Skin of body (tissue), 1 donor: ENCODE measurements at regions not wholly inside any gene's neighbourhood (a gene's known extent, or its start where the extent isn't known, plus 50 kb on each side); places are given as distances from the start of the nearest gene placed in this dataset.

Source experiments
- DNase-seq: peaks from one replicate; lab custom pipeline; 2025; lab: John Stamatoyannopoulos, UW

DNA sequence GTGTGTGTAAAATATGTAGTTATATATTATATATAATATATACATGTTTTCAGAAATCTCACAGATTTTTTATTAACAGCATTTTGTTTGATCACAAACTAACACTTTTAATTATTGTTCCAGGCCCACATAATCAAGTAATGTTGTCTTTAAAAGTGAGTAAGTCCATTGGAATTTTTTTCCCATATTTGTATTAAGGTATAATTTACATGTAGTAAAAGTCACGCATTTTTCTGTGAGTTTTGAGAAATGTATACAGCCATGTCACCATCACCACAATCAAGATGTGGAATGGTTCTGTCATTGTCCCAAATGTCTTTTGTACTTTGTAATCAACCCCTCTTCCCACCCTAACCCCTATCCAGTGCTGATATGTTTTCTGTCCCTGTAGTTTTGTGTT, 120.0 kb upstream of the RFC3 start:
- DNase-seq: no peak

DNA sequence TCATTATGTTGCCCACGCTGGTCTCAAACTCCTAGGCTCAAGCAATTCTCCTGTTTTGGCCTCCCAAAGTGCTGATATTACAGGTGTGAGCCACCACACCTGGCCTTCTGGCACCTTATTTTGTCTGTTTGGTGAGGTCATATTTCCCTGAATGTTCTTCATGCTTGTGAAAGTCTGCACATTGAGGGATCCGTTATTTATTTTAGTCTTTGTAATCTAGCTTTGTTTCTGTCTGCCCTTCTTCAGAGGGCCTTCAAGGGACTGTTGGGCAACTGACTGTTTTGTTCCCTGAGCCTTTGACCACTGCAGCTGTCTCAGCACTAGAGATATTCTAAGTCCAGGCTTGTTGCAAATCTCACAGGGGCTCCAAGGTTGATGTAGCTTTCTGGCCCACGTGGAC, 110.5 kb upstream of the RFC3 start:
- no peak for DNase-seq

DNA sequence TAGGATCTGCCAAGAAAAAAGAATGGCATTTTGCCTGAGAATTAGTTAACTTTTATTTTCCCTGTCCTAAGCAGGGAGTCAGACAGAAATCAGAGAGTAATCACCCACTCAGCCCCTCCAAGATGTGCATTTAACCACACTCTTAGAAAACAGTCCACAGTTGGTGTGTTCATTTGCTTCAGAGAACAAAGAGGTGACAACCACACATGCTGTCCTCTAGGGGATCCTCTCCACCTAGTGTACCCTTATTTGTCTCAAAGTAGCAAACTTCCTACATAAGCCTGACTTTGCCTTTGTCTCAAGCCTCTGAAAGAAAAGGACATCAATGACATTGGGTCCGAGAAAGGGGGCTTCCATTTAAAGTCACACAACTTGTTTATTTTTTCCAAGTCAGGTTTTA, 107.0 kb upstream of the RFC3 start:
- no peak for DNase-seq

DNA sequence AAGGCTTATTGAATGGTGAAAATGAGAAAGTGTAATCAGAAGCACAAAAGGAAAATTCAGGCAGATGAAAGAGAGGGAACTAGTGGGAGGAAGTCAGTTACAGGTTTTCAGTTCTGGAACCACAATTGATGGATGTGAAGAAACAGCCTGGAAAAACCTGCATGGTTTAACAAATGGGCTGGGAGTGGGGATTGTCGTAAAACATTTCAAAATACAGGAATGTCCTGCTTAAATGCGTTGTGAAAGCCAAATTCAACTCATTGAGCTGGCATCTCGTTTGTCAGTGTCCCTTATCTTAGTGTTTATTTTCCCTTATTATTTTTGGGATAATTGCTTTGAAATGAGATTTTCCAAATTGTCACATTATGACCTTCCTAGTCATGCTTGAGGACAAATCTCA, 106.5 kb upstream of the RFC3 start:
- DNase-seq: no peak

DNA sequence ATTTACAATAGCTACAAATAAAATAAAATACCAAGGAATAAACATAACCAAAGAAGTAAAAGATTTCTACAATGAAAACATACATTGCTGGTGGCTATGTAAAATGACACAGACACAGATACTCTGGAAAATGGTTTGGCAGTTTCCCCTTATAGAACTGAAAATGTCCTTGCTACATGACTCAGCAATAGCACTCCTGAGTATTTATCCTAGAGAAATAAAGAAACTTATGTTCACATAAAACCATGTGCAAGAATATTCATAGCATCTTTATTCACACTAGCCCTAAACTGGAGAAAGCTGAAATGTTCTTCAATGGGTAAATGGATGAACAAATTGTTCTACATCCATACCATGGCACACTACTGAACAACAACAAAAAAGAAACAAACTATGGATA, 100.2 kb upstream of the RFC3 start:
- DNase-seq: no peak

DNA sequence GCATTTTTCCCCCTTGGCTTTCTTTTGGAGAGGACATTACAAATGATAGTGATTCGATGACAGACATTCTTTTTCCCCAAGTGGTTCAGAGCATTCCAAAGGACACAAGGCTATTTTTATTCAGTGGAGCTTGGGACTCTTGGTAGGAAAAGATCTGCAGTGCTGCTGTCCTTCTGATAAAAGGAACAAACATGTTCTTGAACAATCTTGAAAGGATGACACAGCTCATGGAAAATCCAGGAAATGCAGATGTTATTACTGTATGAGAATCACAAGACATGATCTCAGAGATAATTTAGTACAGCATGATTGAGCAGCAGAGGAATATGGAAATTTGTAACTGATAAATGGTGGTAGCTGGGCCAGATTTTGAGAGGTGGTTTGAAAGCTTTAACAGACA, 96.2 kb upstream of the RFC3 start:
- peak; percentile 92 for DNase-seq

DNA sequence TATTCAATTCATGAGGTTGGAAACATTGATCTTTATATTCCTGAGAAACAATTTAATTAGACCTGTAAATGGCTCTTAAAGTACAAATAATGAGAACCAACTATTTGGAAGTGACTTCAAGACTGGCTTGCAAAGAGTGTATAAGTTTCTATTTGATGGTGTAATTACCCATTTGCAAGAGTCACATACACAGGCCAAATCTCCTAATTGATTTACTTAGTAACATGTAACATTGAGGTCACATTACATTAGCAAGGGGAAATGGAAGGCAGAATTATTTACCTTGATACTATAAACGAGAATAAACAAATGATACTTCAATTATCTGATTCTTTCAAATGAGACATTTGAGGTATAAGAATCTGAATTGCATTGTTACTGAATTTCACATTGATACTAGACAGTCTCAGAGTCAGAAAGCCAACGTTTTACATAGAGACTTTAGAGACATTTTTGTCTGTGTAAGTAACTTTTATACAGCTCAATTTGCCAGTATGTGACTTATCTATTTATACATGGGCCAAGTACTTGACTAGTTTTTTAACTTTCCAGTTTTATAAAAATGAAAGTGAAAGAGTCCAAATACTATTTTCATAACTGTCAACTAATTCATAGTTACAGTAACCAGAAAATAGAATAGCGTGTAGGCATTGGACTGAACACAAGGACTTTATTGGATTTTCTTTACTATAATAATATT, 95.6 kb upstream of the RFC3 start:
- peak; percentile 55 for DNase-seq

DNA sequence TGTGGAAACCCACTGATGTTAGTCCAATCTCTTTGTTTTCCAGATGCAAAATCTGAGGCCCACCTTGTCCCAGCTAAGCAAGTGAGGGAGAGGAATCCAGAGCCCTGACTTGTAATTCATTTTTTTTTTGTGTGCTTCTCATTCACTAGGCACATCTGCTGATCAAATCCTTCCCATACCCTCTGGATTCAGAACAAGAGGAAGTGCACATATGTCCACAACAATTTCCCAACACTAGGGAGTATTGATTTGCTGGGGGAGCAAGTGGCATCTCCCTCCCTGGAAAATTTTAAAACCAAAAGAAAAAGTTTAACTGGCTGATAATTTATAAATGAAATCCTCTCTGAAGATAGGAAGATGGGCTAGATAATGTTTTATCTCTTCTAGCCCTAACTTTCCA, 94.6 kb upstream of the RFC3 start:
- peak; percentile 53 for DNase-seq

DNA sequence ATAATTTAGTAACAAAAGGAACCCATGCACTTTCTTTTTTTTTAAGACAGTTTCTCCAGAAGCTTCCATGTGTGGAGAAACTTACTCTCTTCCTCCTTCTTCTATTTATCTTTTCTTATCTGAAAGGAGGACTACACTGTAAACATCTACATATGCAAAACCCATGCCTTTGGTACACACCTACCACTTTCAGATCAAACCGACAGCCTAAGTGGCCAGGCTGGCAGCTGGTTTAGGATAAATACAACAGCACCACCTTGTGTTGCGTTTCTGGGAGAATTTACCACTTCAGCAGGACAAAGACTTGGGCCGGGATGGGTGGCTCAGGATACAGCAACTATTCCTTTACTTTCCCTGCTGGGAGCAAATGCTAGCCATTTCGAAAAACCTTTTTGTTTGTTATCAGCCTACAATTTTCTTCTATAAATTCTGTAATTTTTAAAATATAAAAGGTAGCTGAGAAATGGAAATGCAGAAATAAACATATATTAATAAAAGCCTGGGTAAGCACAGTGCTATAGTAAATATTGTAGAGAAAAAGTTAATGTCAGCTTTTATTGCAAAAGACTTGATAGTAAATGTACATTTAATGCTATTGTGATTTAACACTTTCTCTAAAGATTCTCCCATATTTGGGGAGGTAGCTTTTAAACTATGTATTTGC, 94.0 kb upstream of the RFC3 start:
- peak; percentile 80 for DNase-seq

DNA sequence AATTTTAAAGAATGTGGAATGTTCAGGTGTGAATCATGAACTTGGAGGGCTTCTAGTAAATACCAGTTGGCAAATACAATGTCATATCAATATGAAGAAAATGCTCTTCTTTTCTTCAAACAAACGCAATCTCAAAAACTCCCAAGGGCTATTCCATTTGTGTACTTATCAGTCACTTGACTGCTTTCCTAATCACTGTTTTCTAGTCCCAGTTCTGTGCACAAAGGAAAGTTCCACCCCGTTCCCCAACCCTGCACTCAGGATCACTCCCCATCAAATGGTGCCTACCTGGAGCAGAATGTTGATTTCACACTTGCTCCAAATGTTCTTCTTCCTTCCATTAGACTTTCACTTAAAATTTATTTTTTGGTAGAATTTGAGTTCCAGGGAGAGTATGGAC, 92.6 kb upstream of the RFC3 start:
- DNase-seq: no peak

DNA sequence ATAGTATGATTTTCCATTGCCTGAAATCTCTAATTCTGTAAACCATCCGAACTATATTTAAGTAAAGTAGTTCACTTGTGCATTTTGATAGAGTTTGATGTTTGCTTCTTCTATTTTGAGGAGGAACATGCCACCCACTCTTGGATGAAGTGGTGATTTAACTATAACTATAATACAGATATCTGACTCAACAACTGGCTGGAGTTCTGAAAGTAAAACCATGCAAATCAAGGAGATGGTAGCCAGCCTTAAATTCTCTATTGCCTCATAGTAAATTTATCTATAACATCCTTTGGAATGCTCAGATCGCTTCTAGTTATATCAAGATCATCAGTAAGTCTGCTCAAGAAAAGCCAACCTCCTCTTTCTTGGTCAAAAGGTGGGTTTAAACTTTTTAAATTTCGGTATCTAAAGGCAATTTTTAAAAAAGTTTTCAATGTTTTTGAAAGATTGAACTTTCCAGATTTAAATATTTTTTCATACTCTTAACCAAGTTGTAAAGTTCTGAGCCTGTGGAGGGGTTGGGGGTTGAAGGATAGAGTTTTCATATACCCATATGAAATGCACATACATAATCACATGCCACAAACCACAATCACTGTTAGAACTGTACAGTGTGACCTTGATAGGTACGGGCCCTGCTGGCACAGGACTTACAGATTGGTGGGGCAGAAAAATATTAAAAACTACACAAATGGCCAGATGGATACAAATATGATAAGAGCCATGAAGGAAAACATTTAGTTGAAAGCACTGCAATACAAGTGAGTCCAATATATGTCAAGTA, 90.5 kb upstream of the RFC3 start:
- DNase-seq: no peak

DNA sequence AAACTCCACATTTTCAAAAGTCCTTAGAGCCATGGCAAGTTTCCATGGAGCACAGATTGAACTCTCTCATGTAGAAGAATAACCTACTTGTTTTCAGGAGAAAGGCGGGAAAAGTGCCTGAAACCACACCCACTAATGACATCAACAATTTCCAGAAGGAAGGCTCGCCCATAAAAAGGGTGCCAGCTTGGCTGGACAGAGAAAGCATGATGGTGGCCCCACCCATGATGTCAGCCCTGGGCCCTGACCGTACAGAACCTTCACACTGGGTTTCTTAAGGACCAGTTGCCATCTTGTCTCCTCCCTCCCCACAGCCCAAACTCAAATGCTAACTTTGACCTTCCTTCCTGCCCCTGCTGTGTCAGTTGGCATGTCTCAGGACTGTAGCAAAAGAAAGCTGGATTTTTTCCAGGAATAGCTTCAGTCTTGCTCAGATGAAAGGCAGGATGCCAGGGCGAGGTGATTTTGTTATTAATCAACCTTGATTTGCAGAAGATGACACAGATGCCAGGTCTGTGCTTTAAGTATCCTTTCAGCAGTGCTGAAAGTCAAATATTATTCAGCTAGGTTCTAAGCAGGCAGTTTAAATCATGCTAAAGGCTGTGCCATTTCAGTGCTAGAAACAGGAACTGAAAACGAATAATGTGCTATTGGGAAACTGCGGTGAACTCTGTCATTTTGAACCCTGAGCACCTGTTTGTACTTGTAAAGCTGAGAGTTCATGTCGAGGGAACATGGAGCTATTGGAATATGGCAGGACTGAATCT, 89.5 kb upstream of the RFC3 start:
- no peak for DNase-seq

DNA sequence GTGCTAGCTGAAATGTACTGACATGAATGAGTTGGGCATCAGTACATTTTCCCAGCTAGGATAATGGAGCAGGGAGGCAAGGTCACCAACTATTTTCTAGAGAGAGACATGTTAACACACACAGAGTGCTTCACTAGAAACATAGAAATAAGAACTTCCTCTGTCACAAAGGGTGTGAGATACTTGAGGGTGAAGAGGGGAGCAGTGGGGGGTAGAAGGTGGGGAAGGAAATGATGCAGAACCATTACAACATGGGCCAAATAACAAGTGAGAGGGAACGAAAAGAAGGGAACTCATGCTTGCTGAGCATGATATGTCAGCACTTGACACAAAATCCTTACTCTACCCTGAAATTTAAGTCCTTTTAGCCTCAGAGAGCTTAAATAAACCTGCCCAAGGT, 87.8 kb upstream of the RFC3 start:
- DNase-seq: no peak

DNA sequence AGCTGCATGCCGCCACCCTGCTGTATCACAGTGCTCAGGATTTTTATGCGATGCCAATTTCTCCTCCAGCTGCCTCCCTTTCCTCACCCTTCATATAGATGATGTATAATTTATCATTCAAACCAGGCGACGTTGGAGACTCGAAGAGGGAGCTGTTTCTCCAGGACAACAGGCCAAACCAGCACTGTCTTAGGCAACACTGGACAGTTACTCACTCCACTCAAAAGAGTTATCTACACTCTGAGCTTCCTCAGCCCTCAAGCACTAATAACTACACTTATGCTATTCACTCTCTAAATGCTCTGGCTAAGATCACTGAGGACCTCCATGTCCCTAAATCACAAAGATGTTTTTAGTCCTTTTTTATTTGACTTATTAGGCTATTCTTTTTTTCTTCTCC, 87.3 kb upstream of the RFC3 start:
- DNase-seq: no peak

DNA sequence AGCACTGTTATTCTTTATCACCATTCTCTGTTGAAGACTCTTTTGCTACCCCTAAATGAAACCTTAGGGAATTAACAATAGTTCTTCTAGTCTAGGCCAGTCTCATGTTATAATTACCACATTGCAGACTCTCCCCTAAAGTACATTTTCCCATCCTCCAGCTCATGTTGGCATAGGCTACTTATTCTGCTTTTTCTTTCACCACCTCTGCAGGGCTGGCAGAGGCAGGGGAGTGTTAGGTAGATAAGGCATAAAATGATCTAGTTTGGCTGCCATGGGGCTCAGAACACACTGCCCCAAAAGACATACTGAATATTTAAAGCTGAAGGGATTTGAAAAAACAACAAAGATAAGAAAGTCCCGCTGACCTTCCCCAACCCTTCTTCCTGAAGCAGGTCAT, 82.7 kb upstream of the RFC3 start:
- no peak for DNase-seq

DNA sequence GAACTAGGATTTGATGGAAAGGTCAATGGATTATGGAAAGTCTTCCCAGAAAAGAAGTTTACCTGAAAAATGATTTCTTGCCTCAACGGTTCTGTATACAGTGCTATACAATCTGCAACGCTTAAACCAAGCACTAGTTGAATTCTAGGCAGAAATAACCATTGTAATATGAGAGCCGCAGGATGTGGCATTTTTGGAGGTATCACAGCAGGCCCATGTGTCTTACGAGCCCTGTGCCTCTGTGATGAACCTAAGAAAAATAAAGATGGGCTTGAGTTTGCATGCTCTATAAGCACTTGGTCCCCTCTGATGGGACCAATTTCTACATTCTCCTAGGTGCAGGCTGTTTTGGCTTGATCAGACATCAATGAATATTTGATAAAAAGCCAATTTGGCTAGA, 78.7 kb upstream of the RFC3 start:
- no peak for DNase-seq

DNA sequence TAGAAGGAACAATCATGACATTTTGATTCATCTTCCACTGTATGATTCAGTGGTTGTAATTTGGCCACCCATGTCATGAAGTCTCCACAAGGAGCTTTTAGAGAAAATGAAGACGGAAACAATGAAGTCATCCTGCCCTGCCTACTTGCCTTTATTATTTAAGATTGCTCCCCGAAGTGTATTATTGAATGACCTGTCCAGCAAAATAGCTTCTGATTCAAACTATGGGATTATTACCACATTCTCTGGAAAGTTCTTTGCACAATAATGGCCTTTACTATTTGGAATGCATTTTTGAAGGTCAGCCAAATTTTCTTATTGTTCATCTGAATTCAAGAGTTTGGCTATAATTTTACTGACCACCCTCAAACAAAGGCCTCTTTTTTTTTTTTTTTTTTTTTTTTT, 77.8 kb upstream of the RFC3 start:
- peak; percentile 43 for DNase-seq

DNA sequence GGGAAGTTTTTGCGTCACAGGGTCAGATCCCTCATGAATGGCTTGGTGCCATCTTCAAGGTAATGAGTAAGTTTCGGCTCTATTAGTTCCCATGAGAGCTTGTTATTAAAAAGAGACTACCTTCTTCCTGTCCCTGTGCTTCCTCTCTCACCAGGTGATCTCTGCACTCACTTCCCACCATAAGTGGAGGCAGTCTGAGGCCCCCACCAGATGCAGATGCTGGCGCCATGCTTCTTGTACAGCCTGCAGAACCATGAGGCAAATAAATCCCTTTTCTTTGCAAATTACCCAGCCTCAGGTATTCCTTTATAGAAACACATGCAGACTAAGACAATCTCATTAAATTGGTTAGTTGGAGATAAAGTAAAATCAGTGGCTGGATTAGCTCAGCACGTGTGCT, 75.6 kb upstream of the RFC3 start:
- no peak for DNase-seq

DNA sequence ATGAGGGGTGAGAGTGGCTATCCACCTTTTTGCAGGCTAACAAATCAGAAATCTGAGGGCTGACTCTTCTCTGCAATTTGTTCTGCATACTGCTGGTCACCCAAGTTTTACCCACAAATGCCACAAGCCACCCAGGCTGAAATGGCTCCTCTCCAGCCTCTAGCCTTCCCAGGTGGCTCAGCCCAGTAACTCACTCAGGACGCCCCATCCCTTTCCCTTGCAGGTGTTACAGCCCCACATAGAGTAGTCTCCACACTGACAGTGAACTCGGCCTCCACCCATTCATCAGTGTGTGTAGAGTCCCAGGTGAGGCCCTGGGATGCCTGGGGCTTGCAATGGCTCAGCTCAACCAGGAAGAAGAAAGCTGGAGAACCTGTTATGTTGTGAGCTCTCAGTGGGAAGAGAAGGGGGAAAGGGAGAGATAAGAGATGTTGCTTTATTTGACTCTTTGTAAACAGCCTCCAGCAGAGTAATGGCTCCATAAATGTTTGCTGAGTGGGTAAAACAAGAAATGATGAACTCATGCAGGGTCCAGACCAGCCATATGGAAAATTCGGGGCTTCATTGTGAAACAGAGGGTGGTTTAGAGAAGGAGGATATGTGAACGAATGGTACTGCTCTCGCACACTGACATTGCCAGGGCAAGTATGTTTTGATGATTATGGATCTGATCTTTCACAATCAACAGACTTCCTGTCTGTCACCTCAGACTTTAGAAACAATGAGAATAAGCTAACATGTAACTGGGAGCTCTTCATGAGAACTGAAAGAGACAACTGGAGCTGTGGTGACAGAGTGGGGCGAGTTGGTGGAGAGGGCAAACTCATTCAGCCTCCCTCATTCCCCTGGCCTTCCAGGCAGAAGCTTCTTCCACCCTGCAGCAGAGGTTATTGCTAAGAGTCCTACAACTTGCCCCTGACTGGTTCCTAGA, 74.2 kb upstream of the RFC3 start:
- no peak for DNase-seq

DNA sequence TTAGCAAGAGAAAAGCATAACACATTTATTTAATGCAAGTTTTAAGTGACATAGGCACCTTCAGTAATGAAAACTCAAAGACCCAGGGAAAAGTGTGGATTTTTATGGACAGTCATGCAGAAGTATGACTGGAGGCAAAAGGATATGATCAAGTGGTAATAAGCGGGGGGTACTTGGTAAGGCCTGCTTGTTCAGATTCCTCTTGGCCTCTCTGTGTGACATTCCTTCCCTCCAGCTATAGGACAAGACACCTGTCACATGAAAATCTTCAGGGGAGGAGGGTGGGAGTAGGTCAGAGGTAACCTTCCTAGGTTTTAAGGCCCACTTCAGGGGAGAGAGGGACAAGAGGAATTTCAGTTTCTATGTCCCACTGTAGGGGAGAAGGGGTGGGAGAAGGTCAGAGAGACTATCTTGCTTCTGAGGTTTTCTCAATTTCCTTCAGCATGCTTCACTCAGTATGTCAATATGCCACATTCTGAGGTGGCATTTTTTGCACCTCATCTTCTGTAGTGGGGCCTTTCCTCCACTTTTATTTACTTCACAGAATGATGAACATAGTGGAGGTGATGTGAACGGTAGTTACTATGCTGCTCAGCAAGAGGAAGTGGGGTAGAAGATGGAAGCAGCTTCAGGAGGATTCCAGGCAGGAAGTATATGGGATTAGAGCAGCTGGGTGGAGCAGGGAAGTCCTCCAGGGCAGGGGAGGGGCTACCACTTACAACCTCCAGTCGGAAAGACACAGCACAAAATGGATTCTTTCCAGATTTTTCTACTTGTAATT, 73.2 kb upstream of the RFC3 start:
- no peak for DNase-seq
